GM21825 (cell line): ENCODE measurements at regions not wholly inside any gene's neighbourhood (a gene's known extent, or its start where the extent isn't known, plus 50 kb on each side); places are given as distances from the start of the nearest gene placed in this dataset.

ENCODE experiments used
- ATAC-seq: cut with Tn5 transposase; IDR thresholded peaks from one replicate; pipeline ENCODE4 v1.9.1; 2021; ENCODE audit warnings: mild to moderate bottlenecking, moderate library complexity; ENCODE audit not compliant: unreplicated experiment

DNA sequence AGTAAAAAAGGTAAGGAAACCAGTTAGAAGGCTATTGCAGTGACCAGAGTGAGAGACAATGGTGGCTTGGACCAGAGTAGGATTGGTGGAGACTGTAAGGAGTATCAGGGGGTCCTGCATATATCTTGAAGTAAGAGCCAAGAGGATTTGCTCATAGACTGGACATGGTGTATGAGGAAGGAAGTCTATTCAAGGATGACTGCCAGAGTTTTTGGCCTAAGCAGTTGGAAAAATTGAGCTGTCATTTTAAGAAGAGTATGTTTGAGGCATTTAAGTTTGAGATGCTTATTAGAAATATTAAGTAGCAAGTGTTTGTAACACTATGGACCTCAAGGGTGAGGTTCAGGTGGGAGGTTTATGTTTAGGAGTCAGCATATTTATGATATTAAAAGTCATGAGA, 596.6 kb downstream of the METTL15 start:
- no peak for ATAC-seq

DNA sequence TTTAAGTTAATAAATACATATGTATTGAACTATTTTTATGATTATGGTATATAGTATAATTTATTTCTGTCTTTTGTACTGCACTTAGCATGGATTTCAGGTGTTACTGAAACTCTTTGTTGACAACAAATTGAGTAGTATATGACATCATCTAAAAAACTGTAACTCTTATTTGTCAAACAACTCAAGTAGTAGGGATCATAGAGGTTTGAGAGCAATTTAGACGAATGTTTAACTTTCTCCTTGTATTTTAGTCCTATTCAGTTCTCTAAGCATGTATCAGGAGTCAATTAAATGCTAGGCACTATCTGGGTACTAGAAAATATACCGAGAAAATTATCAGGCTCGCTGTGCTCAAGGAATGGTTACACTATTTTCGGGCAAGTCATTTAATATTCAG, 595.2 kb downstream of the METTL15 start:
- no peak for ATAC-seq

DNA sequence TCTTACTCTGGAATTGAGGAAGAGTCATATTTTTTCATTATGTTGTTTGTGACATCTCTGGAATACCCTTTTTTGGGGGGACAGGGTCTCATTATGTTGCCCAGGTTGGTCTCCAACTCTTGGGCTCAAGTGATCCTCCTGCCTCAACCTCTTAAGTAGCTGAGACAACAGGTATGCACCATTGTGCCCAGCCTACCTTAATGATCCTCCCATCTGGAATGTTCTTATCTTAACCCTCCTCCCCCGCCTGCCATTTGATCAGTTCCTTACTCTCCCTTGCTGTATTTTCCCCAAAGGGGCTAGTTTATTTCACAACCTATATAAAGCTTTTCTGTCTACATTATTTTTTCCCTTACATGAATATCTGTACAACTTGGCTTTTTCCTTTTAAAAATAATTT, 594.7 kb downstream of the METTL15 start:
- ATAC-seq = no peak

DNA sequence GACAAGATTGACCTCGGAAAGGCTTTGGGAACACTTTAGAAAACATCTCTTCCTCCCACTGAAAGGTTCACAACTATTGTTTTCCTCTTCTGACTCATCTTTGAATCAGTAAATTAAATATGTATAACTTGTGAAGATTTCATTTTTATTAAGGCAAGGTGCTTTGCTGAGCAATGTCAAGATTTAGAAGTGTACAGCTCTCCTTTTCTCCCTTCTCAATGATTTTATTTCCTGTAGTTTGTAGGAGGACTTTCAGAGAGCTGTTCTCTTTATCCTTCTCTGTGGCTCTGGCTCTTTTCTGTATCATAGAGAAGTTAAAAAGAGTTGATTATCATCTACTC, 594.2 kb downstream of the METTL15 start:
- no peak for ATAC-seq

DNA sequence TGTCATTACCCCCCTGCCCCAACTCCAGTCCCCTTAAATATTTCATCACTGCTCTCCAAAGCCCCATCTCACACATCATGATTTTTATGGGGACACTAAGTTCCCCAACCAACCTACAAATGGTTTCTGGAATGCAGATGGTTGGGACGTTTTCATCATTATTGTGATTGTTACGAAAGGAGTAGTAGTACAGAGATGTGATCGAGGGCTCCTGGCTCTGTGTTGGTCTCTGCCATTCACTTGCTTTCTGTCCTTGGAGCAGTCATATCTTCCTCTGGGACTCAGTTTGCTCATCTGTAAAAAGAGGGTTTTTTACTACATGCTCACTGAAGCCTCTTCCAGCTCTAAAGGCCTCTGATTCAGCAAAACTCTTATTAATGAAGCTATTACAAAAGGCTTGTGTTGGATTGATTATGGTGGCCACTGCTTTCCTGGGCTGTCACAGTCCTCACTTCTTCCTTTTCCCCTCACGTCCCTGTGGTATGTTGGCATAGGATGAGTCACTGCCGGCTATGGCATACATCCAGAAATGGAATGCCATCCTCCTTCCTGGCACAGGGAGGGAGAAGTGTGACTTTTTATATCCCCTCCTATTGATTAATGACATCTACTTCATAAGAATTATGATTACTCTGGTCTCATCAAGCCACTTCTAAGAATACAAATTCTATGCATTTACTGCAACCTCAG, 593.7 kb downstream of the METTL15 start:
- no peak for ATAC-seq

DNA sequence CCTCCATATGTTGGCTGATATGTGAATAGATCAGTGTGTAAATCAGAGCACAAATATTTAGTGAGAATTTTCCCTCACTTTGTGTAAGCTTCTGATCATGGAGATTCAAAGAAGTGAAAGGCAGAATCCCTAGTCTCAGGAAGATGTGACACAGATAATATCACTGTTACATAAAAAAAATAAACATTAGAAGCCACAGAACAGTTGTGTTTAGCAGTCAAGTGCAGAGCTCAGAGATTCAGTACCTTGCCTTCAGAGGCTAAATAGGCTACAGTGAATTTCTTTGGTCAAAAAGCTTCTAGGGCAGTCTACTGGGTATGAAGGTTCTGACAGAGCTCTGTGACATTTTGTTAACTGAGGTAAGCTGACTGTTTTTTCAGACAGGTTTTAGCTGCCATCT, 591.5 kb downstream of the METTL15 start:
- ATAC-seq = no peak

DNA sequence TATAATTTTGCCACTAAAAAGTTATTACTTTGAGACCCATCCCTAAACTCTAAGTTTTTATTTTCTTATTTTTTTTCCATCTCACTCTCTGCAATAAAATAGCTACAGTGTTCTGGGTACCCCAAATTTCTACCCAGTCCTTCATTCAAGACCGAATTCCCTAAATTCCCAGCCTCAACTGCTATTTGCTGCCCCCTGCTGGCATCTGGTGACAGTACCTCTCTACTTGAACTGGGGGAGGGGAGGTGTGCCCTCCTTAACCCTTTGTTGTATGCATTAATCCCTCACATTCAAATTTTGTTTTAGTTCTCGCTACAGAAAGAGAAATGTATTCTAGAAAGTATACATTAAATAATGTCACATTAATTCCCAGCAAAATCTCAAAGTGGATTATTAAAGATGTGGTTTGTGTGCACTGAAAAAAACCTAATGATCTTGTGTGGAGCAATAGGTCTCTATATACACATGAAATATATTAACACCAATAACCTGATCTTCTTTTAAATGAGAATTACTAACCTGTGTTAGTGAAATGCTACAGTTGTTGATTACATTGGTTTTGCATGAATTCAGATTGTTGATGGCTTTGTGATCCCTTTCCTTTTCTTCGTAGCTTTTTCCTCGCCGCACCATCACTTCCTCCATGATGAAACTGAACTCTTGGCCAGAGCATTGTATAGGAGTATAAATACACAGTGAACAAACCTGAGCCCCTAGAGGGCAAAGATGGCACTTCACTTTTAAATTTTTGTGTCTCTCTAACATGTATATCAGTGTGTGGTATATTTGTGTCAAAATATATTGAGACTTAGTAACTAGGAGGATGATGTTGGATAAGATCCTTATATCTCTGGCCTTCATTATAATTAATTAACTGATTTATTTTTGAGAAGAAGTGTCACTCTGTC, 590.0 kb downstream of the METTL15 start:
- ATAC-seq = no peak

DNA sequence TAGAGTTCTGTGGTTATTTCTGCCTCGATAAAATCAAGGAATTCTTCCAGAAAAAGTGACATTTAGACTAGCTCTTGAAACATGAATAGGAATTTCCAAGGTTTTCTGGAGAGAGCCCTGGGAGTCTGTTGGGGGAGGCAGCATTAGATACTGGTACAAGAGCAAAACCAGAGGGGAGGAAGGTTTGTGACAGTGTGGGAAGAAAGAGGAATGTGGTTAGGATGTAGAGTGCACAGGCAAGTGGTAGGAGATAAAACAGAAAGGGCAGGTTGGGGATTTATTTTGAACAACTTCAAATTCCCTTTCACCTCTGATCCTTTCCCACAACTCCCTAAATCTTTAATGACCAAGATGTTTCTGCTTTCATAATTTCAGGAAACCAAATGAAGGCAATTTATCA, 588.4 kb downstream of the METTL15 start:
- no peak for ATAC-seq

DNA sequence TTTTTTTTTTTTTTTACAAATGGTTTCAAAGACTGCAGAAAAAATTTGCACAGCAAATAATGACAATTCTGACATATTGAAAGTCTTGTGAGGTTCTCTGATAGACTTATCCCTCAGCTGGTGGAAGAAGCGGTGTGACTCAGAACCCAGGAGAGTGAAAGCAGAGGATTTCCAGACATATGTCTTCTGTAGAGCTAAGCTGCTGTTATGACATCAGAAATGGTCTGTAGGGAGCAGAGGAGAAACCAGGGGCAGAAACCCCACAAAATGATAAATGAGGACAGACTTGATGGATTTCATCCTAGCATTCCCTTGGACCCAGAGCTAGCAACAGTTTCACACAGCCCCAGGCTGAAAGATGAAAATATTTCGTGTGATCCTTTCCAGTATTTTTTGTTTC, 582.6 kb downstream of the METTL15 start:
- no peak for ATAC-seq

DNA sequence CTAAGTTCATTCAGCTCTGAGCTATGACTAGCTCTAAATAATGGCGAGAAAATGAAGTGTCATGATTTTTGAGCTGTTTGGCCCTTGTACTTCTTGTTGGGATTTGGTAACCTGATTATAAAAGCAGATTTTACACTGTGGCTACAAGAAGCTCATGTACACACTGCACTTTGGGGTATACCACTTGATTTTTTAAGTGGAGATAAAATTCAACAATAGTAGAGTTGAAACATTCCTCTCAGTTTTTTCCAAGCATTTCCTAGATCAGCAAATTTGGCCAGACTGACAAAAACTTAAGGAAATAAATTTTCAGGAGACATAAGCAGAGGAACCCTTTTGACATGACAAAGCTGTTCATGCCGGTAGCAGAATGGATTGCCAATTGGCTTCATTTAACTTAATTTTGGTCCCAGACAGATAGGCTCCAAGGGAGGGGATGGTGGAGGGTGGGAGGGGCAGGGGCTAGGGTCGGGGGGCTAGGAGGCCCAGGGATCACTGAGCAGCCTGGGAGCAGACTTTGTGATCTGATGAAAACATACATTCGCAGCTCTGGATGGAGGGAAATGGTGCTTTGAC, 575.9 kb downstream of the METTL15 start:
- ATAC-seq = no peak

DNA sequence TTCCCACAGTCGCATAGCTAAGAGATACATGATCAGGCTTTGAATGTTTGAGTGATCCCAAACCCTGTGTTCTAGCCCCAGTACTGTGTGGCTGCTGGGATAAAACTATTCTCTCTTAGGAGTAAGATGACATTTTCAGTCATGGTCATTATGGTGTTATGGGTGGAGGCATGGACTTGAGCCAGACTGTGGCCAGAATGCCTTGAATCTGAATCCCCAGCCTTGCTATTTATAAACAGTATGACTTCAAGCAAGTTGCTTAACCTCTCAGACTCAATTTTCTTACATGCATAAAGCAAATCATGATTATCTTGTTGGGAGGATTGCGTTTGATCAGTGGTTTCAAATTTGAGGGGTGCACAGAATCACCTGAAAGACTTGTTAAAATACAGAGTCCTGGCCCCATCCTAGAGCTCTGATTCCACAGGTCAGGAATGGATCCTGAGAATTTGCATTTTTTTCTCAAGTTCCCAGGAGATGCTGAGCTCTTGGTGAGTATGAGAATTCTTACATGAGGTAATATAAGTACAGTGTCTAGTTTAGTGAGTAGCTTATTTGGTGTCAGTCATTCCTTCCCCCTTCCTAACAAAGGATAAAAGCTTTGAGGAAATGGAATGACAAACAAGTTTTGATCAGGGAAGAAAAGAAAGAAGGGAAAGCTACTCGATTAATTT, 571.7 kb downstream of the METTL15 start:
- ATAC-seq = no peak

DNA sequence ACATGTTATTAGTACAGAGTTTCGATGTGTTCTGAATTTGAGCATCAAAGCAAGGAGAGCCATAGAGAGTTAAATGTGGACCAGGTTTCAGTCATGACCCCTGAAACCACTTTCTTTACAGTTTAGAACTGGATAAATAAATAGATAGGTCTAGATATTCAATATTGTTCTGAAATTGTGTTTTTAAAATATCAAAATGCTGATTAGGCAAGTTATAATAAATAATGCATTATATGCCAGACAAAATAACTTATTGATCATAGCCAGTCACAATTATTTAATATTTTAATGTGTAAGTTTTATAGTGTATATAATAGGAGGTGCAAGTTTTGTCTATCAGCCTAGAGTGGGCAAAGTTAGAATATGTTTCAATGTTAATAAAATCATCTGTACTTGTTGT, 569.5 kb downstream of the METTL15 start:
- ATAC-seq = no peak

DNA sequence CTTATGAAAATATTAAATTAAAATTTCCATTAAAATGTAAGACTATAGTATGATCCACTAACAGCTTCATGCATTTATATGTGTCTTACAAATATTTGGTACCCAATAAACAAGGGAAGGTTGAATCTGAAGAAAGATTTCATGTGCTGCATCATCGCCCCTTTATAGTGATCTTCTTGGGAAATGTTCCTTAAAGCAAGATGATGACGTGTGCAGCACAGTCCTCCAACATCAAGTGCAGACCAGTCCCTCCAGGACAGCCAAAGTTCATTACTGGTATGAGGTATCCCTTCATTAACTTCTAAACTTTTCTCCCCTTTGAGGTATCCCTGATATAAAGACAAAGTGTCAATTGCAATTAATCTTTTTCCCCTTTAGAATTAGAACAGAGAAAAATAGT, 567.0 kb downstream of the METTL15 start:
- no peak for ATAC-seq

DNA sequence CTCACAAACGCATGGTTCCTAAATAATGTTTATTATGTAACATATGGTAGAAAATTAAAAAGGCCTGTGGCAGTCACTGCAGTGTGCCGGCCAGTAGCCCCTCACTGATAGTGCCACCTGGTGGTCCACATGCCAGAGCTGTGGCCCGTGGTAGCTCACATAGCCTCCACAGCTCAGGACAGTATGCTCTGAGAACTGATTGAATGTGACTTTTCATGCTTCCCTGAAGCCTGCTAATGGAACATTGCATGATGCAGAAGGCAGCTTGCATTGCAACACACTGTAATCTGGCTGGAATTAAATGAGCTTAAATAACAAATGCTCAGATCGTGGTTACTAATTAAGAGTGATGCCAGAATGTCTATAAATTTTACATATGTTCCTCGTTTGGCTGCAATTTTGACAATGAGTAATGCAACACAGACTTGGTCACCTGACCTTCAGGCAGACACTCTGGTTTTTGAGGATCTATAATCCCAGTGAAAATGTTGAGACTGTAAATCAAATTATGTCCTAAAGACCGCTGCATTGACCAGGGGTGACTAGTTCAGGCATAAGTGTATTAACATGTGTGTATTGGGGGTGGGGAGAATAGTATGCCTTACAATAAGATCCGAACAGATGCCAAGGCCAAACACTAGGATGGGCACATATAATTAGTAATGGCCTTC, 566.4 kb downstream of the METTL15 start:
- no peak for ATAC-seq

DNA sequence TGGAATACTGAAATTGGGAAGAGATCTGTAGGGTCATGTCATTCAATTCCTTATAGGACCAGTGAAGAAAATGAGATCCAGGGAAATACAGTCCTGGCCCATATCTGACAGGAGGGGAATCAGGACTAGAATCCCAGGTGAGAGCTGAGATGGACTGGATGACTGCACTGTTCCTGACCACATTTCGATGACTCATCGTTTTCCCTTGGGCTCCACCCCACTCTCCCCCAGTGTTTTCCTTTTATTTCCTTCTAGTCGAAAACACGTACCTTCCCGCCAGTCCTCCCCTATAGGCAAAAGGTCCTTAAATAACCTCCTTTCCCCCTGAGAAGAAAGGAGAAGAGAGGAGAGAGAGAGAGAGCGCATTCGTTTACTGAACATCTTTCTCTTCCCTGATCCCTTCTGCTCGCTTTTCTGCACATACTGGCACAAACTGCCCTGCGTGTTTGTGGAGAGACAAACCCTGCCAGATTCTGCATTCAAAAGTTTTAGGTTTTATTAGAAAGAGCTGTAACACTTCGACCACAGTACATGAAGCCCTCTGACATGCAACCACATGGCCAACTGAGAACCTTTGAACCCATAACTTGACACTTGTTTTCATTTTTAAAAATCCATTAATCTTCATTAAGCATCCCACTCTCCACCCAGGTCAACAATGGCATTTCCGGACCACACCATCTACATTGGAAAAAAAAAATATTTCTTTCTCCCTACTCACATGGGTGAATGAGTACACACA, 565.7 kb downstream of the METTL15 start:
- ATAC-seq = no peak

DNA sequence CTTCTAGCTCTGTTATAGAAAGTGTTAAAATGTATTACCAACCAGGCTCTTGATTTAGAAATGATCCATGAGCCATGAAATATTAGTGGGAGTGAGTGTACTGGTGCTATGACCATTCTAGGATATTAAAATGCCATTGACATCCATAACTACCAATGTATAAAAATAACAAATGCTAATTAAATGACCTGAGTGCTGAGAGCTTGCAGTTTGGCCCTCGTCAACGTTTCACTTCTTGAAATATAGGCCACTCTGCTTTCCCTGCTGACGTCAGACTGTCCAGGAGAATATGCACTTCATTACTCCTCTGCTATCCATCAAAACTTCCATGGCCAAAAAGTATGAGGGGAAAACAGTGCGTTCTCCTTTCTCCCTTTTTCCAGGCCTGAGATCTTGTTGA, 563.1 kb downstream of the METTL15 start:
- no peak for ATAC-seq

DNA sequence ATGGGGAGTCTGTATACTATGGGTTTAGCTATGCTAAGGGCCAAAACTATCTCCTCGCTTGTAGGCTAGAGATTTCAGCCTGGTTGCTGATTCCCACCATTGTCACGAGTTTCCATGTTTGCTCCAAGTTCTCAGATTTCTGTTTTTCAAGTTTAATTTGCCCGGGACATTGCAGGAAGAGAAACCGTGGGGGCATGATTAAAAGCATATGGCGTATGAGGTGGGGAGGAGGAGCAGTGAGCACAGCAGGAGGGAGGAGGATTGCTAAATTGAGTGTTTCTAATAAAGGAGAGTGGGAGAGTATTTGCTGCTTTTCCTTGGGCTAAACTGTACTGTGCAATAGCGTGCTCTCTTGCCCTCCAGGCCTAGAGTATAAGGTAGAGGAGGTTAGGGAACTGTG, 558.4 kb downstream of the METTL15 start:
- ATAC-seq = no peak

DNA sequence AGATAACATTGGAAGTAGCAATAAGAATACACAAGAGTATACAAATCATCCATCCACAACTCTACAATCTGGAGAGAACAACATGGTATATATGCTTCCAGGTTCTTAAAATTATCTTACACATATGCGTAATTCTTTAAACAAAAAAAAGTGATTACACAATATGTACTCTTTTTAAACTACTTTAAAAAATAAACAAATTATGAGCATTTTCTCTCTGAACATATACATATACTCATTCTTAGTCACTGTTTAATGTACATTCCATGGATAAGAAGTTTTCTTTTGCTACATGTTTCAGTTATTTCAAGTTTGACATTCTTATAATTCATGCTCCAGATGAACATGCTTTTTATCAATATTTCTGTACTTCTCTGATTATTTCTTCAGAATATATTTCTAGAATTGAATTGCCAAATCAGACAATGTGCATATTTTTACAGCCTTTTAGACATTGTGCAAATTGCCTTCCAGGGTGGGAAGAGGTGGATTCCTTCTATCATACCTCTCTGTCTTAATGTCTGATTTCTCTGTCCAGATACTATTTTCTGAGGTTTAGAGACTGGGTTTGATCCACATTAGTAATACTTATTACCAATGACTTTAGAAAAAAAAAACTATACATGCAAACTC, 551.6 kb downstream of the METTL15 start:
- no peak for ATAC-seq

DNA sequence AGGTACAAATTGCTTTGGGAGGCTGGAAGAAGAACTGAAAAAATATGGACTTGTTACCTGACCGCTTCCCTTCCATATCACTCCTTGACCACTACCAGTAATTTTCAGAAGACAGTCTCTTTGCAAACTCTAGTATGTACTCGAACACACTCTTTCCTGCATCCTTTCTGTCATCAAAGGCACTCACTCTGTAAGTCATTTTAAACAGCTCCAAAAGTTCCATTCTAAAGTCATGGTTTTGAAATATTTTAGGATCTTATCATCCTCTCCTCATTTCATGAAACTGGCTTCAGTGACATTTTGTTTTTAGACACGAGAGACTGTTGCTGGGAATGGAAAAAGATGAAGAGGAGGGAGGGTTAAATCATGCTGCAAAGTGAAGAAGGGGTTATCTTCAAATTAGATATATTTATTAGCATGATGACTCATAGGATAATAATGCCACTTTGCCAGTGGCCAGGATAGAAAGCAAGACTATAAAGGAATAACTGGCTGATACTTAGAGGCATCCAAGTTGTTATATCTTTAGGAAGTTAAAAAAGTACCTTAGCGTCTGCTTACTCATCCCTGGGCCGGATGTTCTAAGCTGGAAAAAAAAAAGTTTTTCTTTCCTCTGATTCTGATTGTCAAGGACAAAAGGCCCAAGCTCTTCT, 549.3 kb downstream of the METTL15 start:
- no peak for ATAC-seq
